Prostate gland (tissue), 2 donors: ENCODE measurements at regions not wholly inside any gene's neighbourhood (a gene's known extent, or its start where the extent isn't known, plus 50 kb on each side); places are given as distances from the start of the nearest gene placed in this dataset.

Experiments used
- CTCF ChIP-seq, 4 experiments: fragments of 200-600 bp in 2 of 4; fragments of 450-650 bp in 2 of 4; sonication (generic) in 2 of 4; IDR thresholded peaks; 1 replicate in 3 of 4; 2 replicates in 1 of 4; pipeline ENCODE4 v1.5.1; 2016 to 2019; ENCODE audit warnings: antibody characterized with exemption in 4 of 4, mild to moderate bottlenecking in 2 of 4, moderate library complexity in 2 of 4
- POLR2A ChIP-seq: fragments of 450-650 bp; IDR thresholded peaks from one replicate; pipeline ENCODE4 v1.6.1; 2016; ENCODE audit warnings: antibody characterized with exemption, mild to moderate bottlenecking
- POLR2AphosphoS5 ChIP-seq: sonication (generic); formaldehyde crosslinking; IDR thresholded peaks from one replicate; pipeline ENCODE4 v1.6.1; 2017; ENCODE audit warnings: antibody characterized with exemption

DNA sequence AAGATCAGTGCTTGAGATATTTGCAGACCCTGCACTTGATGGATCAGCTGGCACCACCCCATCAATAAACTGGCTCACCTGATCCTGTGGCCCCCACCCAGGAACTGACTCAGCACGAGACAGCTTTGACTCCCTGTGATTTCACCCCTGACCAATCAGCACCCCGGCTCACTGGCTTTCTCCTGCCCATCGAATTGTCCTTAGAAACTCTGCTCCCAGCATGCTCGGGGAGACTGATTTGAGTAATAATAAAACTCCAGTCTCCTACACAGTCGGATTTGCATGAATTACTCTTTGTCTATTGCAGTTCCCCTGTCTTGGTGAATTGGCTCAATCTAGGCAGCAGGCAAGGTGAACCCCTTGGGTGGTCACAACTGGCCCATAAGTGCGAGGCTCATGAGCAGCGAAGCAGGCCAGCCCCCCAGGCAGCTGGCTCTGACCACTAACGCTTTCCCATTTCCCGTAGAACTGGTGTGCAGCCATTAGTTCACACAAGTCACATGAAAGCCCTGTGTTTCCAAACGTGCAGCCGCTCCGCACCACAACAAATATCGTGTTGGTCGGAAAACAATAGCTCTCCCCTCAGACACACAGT, 79.6 kb downstream of the RSPH3 start:
- TF ChIP-seq CTCF (IDR thresholded peaks at IDR 0.05) = no peak
- no peak for TF ChIP-seq POLR2A
- TF ChIP-seq POLR2AphosphoS5 = no peak
